Retinal pigment epithelial cell (primary cell): ENCODE measurements at regions not wholly inside any gene's neighbourhood (a gene's known extent, or its start where the extent isn't known, plus 50 kb on each side); places are given as distances from the start of the nearest gene placed in this dataset.

Experiments
- DNase-seq: peaks from one replicate; pipeline ENCODE4 v3.0.0-alpha.2; 2010; ENCODE audit warnings: low read depth
- H3K4me3 ChIP-seq: 2 replicates; pipeline ENCODE4 v1.5.1; 2011; ENCODE audit warnings: mild to moderate bottlenecking, low read length, control low read depth, moderate library complexity
- TF ChIP-seq, protein P1 (sequence below): conservative IDR thresholded peaks from 2 replicates; pipeline ENCODE4 v1.5.1; 2011; ENCODE audit warnings: low read depth, low read length, control low read depth, inconsistent platforms

DNA sequence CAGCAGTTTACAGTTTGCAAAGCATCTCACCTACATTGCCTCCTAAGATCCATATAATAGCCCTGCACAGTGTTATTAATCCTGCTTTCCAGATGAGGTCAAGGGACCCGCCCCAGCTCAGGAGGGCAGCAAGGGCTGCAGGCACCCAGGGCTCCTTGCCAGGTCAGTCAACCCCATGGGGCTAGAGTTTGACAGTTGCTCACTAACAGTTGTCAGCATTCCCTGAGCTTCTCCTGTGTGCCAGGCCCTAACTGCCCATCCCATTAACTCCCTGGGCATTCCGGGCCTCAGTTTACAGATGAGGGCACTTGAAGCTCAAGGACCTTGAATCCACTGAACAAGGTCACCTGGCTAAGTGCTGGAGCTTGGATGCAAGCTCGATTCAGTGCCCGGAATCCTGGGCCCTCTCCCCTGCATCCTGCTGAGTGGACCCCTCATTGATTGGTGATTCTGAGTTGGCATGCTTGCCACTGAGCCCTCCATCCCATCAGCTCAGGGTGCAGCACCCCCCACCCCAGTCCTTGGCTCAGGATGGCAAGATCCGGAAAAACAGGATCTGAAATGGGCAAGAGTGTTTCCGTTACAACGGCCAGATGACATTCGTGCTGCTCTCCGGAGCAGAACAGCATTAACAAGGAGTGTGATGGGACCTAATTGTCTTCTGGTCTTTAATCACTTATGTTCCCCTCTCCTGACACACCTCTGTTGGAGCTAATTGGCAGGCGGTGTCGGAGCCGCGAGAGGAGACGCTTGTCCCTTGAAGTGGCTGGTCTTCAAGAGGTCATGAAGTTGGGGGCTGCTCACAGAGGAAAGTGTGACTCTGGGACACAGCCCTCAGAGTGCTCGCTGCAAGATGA lies 87.4 kb upstream of the SHISAL1 start:
- TF ChIP-seq, protein P1, sequence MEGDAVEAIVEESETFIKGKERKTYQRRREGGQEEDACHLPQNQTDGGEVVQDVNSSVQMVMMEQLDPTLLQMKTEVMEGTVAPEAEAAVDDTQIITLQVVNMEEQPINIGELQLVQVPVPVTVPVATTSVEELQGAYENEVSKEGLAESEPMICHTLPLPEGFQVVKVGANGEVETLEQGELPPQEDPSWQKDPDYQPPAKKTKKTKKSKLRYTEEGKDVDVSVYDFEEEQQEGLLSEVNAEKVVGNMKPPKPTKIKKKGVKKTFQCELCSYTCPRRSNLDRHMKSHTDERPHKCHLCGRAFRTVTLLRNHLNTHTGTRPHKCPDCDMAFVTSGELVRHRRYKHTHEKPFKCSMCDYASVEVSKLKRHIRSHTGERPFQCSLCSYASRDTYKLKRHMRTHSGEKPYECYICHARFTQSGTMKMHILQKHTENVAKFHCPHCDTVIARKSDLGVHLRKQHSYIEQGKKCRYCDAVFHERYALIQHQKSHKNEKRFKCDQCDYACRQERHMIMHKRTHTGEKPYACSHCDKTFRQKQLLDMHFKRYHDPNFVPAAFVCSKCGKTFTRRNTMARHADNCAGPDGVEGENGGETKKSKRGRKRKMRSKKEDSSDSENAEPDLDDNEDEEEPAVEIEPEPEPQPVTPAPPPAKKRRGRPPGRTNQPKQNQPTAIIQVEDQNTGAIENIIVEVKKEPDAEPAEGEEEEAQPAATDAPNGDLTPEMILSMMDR = no peak
- DNase-seq = no peak
- no peak overlapping the region for H3K4me3 ChIP-seq

DNA sequence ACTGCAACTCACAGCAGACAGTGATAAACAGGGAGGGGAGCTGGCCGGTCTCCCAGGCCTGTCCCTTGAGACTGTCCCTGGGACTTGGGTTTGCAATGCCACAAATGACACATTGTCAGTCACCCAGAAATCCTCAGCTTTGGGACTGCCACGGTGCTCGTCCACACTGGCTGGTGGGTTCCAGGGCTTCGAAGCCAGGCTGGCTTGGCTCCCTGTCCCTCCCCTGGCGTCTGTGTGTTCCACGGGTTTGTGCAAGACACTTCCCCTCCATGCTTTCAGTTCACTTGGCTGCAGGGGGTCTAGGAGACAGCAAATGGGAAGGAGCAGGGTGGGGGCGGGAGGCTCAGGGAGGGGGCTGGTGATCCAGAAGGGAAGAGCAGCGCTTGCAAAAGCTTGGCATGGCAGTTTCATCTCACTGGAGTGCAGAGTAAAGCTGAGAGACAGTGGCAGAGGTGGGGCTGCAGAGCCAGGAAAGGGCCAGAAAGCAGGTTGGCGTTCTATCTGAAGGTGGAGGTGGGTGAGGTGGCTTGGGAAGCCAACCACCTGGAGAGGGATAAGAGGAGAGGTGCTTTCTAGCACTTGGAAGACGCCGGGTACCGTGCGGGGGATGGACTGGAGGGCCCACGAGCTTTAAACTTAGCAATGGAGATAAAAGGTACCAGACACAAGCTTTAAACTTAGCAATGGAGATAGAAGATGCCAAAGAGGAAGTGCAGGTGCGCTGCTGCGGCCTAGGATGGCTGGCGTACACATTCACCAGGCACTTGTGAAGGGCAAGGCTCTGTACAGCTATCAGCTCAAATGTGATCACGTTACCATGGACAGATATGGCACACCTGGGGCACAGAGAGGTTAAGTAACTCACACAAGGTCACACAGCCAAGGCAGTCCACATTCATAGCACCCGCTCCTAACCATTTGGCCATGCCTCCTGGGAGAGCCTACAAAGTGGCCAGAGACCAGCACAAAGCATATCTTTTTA lies 86.4 kb upstream of the SHISAL1 start:
- DNase-seq = no peak
- no peak overlapping the region for H3K4me3 ChIP-seq
- TF ChIP-seq, protein P1 = no peak

DNA sequence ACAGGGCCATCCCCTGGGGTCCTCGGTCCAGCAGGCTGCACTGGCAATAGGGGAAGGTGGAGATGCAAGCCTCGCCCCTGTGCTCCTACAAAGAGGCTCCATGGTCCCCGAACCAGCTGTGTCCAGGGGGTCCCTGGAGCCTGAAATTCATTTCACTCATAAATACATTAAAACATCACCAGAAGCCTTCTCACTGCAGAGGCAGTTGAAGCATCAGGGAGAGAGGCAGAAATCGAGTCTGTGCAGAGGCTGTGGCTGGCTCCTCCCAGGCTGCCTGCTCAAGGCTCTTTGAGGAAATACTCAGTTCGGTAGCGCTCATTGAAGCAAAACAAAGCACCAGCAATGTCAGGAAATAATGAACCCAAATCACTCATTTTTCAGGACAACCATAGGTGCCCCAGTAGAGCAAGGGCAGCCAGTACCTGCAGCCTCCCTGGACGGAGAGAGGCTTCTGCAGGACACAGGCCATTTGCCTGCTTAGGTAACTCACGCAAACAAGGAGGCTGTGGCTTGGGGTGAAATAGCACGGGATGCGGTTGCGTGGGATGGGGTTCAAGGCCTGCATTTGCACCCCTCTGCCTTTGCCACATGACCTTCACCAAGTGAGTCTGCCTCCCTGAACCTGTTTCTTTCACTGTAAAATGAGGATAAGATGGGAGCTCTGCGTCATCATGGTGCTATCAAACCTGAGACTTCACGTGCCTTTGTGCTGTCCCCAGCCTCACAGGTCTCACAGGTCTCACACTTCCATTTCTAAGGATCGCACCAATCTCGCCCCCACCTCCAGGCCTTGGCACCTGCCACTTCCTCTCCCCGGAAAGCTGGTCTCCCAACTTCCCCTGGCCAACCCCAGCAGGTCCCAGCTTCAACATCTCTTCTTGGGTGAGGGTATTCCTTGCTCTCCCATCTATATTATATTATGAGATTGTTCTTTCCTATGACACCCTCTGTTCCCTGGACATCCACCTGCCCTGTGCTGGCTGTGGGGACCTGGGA lies 84.3 kb upstream of the SHISAL1 start:
- TF ChIP-seq, protein P1 = no peak
- H3K4me3 ChIP-seq = no peak overlapping the region
- no peak for DNase-seq

DNA sequence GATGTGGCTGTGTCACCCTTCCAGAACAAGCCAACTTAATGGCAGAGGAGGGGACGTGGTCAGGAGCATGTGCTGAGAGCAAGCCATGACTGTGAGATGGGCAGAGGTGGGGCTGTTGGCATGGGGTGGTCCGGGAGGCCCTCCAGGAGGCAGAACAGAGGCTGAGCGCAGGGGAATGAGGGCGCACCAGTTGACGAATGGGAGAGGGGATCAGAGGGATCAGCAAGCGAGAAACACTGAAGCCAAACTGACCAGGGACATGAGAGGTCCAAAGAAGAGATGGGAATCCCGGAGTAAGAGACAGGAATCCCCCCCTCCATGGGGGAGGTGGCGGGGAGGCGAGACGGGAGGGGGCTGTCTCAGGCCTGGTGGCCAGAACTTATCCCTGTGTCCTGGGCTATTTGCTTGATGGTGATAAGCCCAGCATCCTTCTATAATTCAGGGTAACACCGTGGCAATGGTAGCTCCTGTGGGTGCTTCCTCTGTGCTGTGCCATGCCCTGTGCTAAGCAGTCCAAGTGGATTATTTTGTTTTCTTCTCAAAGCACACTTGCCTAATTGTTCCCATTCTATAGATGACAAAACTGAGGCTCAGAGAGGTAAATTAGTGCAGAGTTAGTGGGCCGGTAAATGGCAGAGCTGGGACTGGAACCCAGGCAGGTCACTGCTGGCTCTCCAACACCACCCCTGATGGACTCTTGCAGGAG lies 83.4 kb upstream of the SHISAL1 start:
- TF ChIP-seq, protein P1 = no peak
- DNase-seq = no peak
- no peak overlapping the region for H3K4me3 ChIP-seq

DNA sequence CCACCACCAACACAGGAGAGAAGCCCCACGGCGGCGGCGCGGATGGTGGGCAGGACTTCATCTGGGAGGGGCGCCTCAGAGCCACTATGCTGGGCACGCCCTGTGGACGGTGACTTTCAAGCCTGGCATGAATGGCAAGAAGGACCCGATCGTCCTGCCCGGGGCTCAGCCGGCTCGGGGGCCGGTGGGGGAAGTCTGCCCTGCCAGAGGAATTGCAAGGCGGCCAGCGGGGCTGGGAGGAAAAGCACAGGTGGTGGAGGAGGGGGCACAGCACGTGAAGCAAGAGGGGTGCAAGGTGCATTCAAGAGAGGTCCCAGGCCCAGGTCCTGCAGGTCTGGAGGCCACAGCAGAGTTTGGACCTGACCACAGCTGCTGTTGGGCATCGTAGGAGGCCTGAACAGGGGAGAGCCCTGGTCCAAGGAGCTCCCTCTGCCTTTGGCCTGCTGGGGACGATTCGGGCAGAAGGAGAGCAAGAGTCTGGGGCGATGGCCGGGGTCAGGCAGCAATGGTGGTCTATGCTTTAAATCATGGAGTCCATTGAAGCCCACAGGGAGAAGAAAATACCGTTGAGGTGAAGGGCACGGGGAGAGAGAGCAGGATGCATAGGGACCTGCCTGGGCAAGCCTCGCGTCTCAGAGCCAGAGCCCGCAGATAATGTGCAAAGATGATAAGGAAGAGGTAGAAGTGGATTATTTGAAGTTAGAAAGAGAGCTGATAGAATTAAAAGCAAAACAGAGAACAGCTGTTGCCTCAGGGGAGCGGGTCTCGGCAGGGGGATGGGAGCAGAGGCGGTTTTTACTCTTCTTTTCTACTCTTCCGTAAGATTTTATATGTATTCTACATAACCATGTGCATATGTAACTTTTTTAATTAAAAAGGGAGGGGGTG lies 82.6 kb upstream of the SHISAL1 start:
- H3K4me3 ChIP-seq = no peak overlapping the region
- no peak for DNase-seq
- TF ChIP-seq, protein P1 = no peak
